SK-N-MC (cell line): ENCODE measurements at regions not wholly inside any gene's neighbourhood (a gene's known extent, or its start where the extent isn't known, plus 50 kb on each side); places are given as distances from the start of the nearest gene placed in this dataset.

Experiments used
- EZH2 ChIP-seq: fragments of 200-600 bp; sonication (generic); IDR thresholded peaks from one replicate; pipeline ENCODE4 v1.6.1; 2017; ENCODE audit warnings: antibody characterized with exemption
- POLR2AphosphoS5 ChIP-seq: IDR thresholded peaks from 2 replicates; pipeline ENCODE4 v1.6.1; 2012; ENCODE audit warnings: mild to moderate bottlenecking, low read depth, low read length, borderline replicate concordance

GRCh38 chr4:161197474-161197873 lies 966.3 kb downstream of the FSTL5 start:
- no peak for TF ChIP-seq POLR2AphosphoS5
- TF ChIP-seq EZH2, result no peak
